RWPE2 (cell line): ENCODE measurements at regions not wholly inside any gene's neighbourhood (a gene's known extent, or its start where the extent isn't known, plus 50 kb on each side); places are given as distances from the start of the nearest gene placed in this dataset.
"Not testable (repeated sequence)": the region's sequence is repeated elsewhere in the genome, so short reads cannot be mapped to it uniquely, and the experiment has no call there.

Experiments used
- ATAC-seq: fragments of 200-7000 bp; cut with Tn5 transposase; 3 replicates; pipeline ENCODE4 v1.9.1; 2021; ENCODE audit warnings: low read depth
- DNase-seq: peaks from one replicate; pipeline ENCODE4 v3.0.0-alpha.2; 2020; ENCODE audit warnings: low spot score
- H3K27ac ChIP-seq: fragments of 450-650 bp; 2 replicates; pipeline ENCODE4 v1.5.1; 2017; ENCODE audit warnings: mild to moderate bottlenecking; ENCODE audit not compliant: poor library complexity, severe bottlenecking
- H3K27me3 ChIP-seq: fragments of 250-450 bp; sonication (Bioruptor Pico); 2 replicates; pipeline ENCODE4 v1.5.1; 2021; ENCODE audit warnings: mild to moderate bottlenecking, moderate library complexity; ENCODE audit not compliant: insufficient read depth, poor library complexity, severe bottlenecking
- H3K36me3 ChIP-seq: fragments of 250-450 bp; sonication (Bioruptor Pico); 2 replicates; pipeline ENCODE4 v1.5.1; 2020; ENCODE audit warnings: low read depth, mild to moderate bottlenecking, moderate library complexity
- H3K4me1 ChIP-seq: fragments of 250-450 bp; sonication (Bioruptor Pico); 2 replicates; pipeline ENCODE4 v1.5.1; 2021; ENCODE audit warnings: mild to moderate bottlenecking, moderate library complexity; ENCODE audit not compliant: insufficient read depth, poor library complexity, severe bottlenecking
- H3K4me3 ChIP-seq: fragments of 250-450 bp; sonication (Bioruptor Pico); 2 replicates; pipeline ENCODE4 v1.5.1; 2021; ENCODE audit warnings: mild to moderate bottlenecking, moderate library complexity; ENCODE audit not compliant: severe bottlenecking
- H3K9me3 ChIP-seq: fragments of 250-450 bp; sonication (Bioruptor Pico); 2 replicates; pipeline ENCODE4 v1.5.1; 2021; ENCODE audit warnings: mild to moderate bottlenecking, moderate library complexity; ENCODE audit not compliant: severe bottlenecking
- TF ChIP-seq, protein P1 (sequence below): fragments of 450-650 bp; IDR thresholded peaks from one replicate; pipeline ENCODE4 v1.5.1; 2017; ENCODE audit warnings: mild to moderate bottlenecking, moderate library complexity; ENCODE audit not compliant: poor library complexity, severe bottlenecking

GRCh38 chr3:177362626-177363025 is 165.3 kb upstream of the TBL1XR1 start:
- Histone ChIP-seq H3K27ac (no peak overlapping the region), H3K4me3 (no peak overlapping the region), H3K4me1 (peaks cover 26% of the 10 kb centered on the region), H3K27me3 (no peaks in the 10 kb centered on the region), H3K36me3 (no peaks in the 10 kb centered on the region), H3K9me3 (no peaks in the 10 kb centered on the region)
- TF ChIP-seq, protein P1, sequence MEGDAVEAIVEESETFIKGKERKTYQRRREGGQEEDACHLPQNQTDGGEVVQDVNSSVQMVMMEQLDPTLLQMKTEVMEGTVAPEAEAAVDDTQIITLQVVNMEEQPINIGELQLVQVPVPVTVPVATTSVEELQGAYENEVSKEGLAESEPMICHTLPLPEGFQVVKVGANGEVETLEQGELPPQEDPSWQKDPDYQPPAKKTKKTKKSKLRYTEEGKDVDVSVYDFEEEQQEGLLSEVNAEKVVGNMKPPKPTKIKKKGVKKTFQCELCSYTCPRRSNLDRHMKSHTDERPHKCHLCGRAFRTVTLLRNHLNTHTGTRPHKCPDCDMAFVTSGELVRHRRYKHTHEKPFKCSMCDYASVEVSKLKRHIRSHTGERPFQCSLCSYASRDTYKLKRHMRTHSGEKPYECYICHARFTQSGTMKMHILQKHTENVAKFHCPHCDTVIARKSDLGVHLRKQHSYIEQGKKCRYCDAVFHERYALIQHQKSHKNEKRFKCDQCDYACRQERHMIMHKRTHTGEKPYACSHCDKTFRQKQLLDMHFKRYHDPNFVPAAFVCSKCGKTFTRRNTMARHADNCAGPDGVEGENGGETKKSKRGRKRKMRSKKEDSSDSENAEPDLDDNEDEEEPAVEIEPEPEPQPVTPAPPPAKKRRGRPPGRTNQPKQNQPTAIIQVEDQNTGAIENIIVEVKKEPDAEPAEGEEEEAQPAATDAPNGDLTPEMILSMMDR, result no peak
- ATAC-seq, result no peak
- no peak for DNase-seq

DNA sequence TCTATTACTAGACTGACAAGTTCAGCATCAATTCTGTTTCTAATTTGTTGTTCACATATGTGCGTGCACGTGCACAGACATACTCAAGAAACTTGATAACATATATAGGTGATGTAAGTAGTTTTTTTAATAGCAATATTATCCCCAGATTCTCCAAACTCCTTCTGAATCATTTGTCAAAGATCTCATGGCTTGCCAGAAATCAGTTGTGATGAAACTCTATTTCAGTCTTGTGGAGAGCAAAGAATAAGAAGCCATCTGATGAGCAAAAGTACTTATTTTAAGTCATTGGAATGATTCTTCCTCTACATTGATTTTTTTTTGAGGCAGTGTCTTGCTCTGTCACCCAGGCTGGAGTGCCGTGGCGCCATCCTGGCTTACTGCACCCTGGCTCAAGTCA is 167.0 kb upstream of the TBL1XR1 start:
- no peaks in the 10 kb centered on the region for H3K36me3 ChIP-seq
- no peaks in the 10 kb centered on the region for H3K27me3 ChIP-seq
- TF ChIP-seq, protein P1, result no peak
- DNase-seq (no peak), ATAC-seq (no peak)
- H3K4me1 ChIP-seq, result peaks cover 11% of the 10 kb centered on the region
- H3K4me3 ChIP-seq, result no peak overlapping the region
- H3K27ac ChIP-seq, result no peak overlapping the region
- no peaks in the 10 kb centered on the region for H3K9me3 ChIP-seq

GRCh38 chr3:177365294-177365693 is 168.0 kb upstream of the TBL1XR1 start:
- not testable (repeated sequence) for DNase-seq, H3K27ac ChIP-seq

GRCh38 chr3:177367788-177368187 is 170.5 kb upstream of the TBL1XR1 start:
- H3K9me3 ChIP-seq, result no peaks in the 10 kb centered on the region
- TF ChIP-seq, protein P1, result no peak
- H3K27me3 ChIP-seq, result no peaks in the 10 kb centered on the region
- DNase-seq (no peak), ATAC-seq (no peak)
- no peaks in the 10 kb centered on the region for H3K4me1 ChIP-seq
- H3K36me3 ChIP-seq, result no peaks in the 10 kb centered on the region
- H3K27ac ChIP-seq, result no peak overlapping the region
- H3K4me3 ChIP-seq, result no peak overlapping the region

More at GRCh38 chr3:177365294-177365693, 168.0 kb upstream of the TBL1XR1 start:
- not testable (repeated sequence) for H3K4me3 ChIP-seq, H3K4me1 ChIP-seq, H3K27me3 ChIP-seq, H3K9me3 ChIP-seq, ATAC-seq, H3K36me3 ChIP-seq

DNA sequence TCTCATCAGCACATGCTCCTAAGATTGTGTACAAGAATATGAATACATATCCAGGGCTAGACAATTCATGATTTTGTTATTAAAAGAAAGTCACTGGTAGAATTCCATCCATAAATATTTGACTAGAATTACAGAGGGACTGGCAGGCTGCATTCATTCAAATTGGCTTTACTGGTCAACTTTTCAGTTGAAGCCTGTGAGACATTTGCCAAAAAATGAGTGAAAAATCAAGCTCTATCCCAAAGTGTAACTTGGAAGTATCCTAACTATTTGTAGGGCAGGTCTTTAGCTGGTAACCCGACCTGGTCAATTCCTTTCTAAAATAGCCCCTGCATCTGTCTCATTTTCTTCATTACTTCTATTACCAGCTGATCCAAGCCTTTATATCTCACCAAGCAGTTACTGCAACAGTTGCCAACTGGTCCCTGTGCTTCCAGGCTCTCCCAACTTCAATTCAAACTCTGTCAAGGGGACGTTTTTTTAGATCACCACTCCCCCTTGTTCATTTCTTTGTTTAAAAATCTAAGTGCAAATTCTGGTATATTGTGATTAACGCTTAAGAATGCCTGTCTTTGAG is 173.1 kb upstream of the TBL1XR1 start:
- TF ChIP-seq, protein P1, result no peak
- H3K9me3 ChIP-seq, result no peaks in the 10 kb centered on the region
- H3K27ac ChIP-seq, result no peak overlapping the region
- no peak overlapping the region for H3K4me3 ChIP-seq
- ATAC-seq (no peak), DNase-seq (no peak)
- H3K27me3 ChIP-seq, result no peaks in the 10 kb centered on the region
- no peaks in the 10 kb centered on the region for H3K4me1 ChIP-seq
- H3K36me3 ChIP-seq, result no peaks in the 10 kb centered on the region
